ENCODE measurements at regions not wholly inside any gene's neighbourhood (a gene's known extent, or its start where the extent isn't known, plus 50 kb on each side); places are given as distances from the start of the nearest gene placed in this dataset.

DNA sequence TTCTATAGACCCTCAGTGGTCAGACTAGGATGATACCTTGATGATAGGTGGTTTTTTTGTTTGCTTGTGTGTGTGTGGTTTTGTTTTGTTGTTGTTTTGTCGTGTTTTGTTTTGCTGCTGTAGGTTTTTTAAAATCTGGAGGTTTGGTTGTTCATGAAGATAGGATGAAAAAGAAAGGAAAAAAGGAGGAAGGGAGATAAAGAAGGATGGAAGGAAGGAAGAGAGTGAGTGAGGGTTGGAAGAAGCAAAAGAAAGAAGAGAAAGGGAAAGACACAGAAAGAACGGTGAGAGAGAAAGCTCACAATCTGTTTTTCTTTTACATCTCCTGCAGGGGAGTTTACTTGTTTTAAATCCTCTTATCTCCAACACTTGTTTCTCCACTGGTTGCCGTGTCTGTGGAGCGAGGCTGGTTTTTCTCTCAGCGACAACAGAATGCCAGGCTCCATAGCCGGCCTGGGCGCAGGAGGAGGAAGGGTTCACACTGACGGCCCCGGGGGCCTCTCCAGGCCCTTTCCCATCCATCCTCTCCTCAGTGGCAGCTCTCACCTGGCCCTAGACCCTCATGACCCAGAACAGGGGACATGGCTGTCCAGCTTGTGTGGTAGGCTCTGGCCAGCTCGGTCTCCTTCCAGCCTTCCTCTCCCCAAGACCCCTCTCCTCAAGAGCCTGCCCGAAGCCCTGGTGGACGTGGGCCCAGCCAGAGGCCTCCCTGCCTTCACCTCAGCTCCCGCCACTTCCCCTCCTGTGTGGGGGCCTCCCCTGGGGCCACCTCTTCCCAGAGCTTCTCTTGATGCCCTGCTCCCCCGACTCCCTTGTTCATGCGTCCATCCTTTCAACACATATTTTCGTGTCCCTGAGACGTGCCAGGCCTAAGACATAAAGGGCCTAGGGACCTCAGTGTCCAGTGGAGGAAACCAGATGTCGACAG is 168.4 kb downstream of the VEGFA start (continued):
- TF ChIP-seq, protein P1, sequence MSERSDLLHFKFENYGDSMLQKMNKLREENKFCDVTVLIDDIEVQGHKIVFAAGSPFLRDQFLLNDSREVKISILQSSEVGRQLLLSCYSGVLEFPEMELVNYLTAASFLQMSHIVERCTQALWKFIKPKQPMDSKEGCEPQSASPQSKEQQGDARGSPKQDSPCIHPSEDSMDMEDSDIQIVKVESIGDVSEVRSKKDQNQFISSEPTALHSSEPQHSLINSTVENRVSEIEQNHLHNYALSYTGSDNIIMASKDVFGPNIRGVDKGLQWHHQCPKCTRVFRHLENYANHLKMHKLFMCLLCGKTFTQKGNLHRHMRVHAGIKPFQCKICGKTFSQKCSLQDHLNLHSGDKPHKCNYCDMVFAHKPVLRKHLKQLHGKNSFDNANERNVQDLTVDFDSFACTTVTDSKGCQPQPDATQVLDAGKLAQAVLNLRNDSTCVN (CRISPR knock-in tag; IDR thresholded peaks at IDR 0.05) = peak; percentile 85; the same call in 1 of the 2 replicates
- no peak for TF ChIP-seq CCNT2 (IDR thresholded peaks at IDR 0.05; ENCODE audit: borderline replicate concordance, extremely low read depth, insufficient read length, low read depth, low read length)
- TF ChIP-seq, protein P2, sequence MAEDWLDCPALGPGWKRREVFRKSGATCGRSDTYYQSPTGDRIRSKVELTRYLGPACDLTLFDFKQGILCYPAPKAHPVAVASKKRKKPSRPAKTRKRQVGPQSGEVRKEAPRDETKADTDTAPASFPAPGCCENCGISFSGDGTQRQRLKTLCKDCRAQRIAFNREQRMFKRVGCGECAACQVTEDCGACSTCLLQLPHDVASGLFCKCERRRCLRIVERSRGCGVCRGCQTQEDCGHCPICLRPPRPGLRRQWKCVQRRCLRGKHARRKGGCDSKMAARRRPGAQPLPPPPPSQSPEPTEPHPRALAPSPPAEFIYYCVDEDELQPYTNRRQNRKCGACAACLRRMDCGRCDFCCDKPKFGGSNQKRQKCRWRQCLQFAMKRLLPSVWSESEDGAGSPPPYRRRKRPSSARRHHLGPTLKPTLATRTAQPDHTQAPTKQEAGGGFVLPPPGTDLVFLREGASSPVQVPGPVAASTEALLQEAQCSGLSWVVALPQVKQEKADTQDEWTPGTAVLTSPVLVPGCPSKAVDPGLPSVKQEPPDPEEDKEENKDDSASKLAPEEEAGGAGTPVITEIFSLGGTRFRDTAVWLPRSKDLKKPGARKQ (CRISPR knock-in tag; IDR thresholded peaks at IDR 0.05) = no peak
- no peak for TF ChIP-seq ZNF444 (CRISPR knock-in tag; IDR thresholded peaks at IDR 0.05)
- TF ChIP-seq ZNF445 (CRISPR knock-in tag; IDR thresholded peaks at IDR 0.05; ENCODE audit: low read depth) = 0 out of 2 replicates have a peak, but pooled peaks have one; percentile 36
- TF ChIP-seq, protein P3, sequence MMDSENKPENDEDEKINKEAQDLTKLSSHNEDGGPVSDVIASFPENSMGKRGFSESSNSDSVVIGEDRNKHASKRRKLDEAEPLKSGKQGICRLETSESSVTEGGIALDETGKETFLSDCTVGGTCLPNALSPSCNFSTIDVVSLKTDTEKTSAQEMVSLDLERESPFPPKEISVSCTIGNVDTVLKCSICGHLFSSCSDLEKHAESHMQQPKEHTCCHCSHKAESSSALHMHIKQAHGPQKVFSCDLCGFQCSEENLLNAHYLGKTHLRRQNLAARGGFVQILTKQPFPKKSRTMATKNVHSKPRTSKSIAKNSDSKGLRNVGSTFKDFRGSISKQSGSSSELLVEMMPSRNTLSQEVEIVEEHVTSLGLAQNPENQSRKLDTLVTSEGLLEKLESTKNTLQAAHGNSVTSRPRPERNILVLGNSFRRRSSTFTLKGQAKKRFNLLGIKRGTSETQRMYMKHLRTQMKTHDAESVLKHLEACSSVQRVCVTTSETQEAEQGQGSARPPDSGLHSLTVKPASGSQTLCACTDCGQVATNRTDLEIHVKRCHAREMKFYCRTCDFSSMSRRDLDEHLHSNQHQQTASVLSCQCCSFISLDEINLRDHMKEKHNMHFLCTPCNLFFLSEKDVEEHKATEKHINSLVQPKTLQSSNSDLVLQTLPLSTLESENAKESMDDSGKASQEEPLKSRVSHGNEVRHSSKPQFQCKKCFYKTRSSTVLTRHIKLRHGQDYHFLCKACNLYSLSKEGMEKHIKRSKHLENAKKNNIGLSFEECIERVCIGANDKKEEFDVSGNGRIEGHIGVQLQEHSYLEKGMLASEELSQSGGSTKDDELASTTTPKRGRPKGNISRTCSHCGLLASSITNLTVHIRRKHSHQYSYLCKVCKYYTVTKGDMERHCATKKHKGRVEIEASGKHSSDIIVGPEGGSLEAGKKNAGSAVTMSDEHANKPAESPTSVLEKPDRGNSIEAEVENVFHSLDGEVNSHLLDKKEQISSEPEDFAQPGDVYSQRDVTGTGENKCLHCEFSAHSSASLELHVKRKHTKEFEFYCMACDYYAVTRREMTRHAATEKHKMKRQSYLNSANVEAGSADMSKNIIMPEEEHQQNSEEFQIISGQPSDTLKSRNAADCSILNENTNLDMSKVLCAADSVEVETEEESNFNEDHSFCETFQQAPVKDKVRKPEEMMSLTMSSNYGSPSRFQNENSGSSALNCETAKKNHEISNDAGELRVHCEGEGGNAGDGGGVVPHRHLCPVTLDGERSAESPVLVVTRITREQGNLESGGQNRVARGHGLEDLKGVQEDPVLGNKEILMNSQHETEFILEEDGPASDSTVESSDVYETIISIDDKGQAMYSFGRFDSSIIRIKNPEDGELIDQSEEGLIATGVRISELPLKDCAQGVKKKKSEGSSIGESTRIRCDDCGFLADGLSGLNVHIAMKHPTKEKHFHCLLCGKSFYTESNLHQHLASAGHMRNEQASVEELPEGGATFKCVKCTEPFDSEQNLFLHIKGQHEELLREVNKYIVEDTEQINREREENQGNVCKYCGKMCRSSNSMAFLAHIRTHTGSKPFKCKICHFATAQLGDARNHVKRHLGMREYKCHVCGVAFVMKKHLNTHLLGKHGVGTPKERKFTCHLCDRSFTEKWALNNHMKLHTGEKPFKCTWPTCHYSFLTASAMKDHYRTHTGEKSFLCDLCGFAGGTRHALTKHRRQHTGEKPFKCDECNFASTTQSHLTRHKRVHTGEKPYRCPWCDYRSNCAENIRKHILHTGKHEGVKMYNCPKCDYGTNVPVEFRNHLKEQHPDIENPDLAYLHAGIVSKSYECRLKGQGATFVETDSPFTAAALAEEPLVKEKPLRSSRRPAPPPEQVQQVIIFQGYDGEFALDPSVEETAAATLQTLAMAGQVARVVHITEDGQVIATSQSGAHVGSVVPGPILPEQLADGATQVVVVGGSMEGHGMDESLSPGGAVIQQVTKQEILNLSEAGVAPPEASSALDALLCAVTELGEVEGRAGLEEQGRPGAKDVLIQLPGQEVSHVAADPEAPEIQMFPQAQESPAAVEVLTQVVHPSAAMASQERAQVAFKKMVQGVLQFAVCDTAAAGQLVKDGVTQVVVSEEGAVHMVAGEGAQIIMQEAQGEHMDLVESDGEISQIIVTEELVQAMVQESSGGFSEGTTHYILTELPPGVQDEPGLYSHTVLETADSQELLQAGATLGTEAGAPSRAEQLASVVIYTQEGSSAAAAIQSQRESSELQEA (IDR thresholded peaks at IDR 0.05; ENCODE audit: low read depth) = peak; percentile 36; the same call in 1 of the 2 replicates
- TF ChIP-seq, protein P4, sequence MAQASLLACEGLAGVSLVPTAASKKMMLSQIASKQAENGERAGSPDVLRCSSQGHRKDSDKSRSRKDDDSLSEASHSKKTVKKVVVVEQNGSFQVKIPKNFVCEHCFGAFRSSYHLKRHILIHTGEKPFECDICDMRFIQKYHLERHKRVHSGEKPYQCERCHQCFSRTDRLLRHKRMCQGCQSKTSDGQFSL (CRISPR knock-in tag; IDR thresholded peaks at IDR 0.05) = peak; percentile 30; the same call in 1 of the 2 replicates
- TF ChIP-seq, protein P4 (tag; IDR thresholded peaks at IDR 0.05) = no peak
- TF ChIP-seq SMARCE1 (IDR thresholded peaks at IDR 0.05) = peak; percentile 56; the same call in 1 of the 2 replicates

Measured in K562 (cell line).